AG04450 (cell line): ENCODE measurements at regions not wholly inside any gene's neighbourhood (a gene's known extent, or its start where the extent isn't known, plus 50 kb on each side); places are given as distances from the start of the nearest gene placed in this dataset.

ENCODE experiments used
- CTCF ChIA-PET: fragments of 300-600, 350-600 bp; formaldehyde crosslinking; extraction: SDS; loops from one replicate; lab custom pipeline; 2022; ENCODE audit warnings: antibody characterized with exemption, inconsistent platforms; lab: Charles Lee
- POLR2A ChIA-PET: fragments of 350-600 bp; formaldehyde crosslinking; extraction: SDS; loops from one replicate; lab custom pipeline; 2021; ENCODE audit warnings: antibody characterized with exemption, inconsistent platforms; lab: Yijun Ruan, JAX
- DNase-seq: peaks from one replicate; pipeline ENCODE4 v3.0.0-alpha.2; 2011; ENCODE audit warnings: low read depth, low spot score
- H3K27ac ChIP-seq: one replicate; pipeline ENCODE4 v1.5.1; 2012; ENCODE audit warnings: low read depth, low read length, control low read depth
- H3K27me3 ChIP-seq: one replicate; pipeline ENCODE4 v1.6.0; 2012; ENCODE audit warnings: low read length; ENCODE audit not compliant: control insufficient read depth, insufficient read depth
- H3K4me3 ChIP-seq: 2 replicates; pipeline ENCODE4 v1.5.1; 2011; ENCODE audit warnings: mild to moderate bottlenecking, low read depth, low read length, control low read depth
- H3K9me3 ChIP-seq: 2 replicates; pipeline ENCODE4 v1.5.1; 2012; ENCODE audit warnings: low read length; ENCODE audit not compliant: control insufficient read depth, insufficient read depth
- TF ChIP-seq, protein P1 (sequence below): IDR thresholded peaks from 2 replicates; pipeline ENCODE4 v1.5.1; 2011; ENCODE audit warnings: low read depth, low read length, control low read depth, inconsistent platforms

DNA sequence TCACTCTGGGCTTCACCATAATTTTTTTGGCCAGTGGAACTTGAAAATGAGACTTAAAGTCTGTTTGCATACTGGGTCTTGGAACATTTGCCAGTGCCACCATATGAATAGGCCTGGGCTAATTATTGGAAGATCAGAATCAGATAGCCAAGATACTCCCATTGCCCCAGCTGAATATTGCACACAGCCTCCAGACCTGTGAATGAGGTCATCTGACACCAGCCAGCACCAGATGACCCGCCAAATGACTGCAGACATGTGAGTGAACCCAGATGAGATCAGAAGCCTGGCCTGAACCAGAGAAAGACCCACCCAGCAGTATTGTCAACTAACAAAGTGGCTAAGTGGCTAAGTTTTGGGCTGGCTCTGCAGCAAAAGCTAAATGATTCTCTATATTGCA, 220.5 kb upstream of the MPDZ start:
- TF ChIP-seq, protein P1, sequence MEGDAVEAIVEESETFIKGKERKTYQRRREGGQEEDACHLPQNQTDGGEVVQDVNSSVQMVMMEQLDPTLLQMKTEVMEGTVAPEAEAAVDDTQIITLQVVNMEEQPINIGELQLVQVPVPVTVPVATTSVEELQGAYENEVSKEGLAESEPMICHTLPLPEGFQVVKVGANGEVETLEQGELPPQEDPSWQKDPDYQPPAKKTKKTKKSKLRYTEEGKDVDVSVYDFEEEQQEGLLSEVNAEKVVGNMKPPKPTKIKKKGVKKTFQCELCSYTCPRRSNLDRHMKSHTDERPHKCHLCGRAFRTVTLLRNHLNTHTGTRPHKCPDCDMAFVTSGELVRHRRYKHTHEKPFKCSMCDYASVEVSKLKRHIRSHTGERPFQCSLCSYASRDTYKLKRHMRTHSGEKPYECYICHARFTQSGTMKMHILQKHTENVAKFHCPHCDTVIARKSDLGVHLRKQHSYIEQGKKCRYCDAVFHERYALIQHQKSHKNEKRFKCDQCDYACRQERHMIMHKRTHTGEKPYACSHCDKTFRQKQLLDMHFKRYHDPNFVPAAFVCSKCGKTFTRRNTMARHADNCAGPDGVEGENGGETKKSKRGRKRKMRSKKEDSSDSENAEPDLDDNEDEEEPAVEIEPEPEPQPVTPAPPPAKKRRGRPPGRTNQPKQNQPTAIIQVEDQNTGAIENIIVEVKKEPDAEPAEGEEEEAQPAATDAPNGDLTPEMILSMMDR, result no peak
- no peaks in the 10 kb centered on the region for H3K27me3 ChIP-seq
- H3K9me3 ChIP-seq, result no peaks in the 10 kb centered on the region
- CTCF ChIA-PET, result no interaction called here
- no peak for DNase-seq
- H3K27ac ChIP-seq, result no peak overlapping the region
- no peak overlapping the region for H3K4me3 ChIP-seq
- POLR2A ChIA-PET, result no interaction called here

GRCh38 chr9:13493697-13494096, 214.2 kb upstream of the MPDZ start:
- no peak for DNase-seq
- ChIA-PET CTCF (no interaction called here), POLR2A (no interaction called here)
- H3K27ac ChIP-seq, result no peak overlapping the region
- H3K27me3 ChIP-seq, result no peaks in the 10 kb centered on the region
- TF ChIP-seq, protein P1, result no peak
- H3K9me3 ChIP-seq, result no peaks in the 10 kb centered on the region
- no peak overlapping the region for H3K4me3 ChIP-seq

DNA sequence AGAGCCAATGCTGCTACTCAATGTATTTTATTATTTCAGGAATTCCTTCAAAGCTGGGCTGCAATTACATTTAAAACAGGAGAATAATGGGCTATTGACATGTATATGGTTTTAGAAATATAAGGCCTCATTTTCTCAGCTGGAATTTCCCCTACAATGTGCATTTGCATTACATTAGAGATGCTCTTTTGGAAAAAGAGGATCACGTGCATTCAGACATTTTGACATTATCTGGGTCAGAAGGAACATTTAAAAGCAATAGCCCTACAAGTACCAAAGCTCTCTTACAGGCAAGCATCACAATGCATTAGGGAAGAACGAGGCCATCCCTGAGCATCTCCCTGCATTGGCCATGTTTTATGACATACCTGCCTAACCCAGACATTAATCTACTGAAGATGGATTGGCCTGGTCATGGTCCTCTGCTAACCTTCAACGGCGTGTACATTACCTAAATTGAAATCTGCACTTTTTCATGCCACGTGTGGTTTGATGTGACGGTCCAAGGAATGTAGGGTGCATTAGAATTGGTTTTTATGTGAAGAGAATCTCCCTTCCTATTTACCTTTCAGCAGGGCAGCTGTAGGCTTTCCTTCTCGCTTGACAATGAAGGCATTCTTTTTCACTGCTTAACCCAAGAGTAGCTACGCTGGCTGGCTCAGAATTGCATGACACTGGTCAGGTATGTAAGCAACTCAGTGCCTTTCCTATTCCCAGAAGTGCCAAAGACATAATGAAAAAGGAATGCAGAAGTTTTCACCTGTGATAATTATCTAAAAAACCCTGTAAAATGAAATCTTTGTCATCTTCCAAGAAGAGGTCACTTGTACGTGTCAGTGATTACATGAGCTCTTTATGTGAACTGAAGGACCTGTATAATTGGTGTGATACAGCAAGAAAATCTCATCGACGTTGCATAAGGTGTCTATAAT, 212.3 kb upstream of the MPDZ start:
- TF ChIP-seq, protein P1, result no peak
- H3K27me3 ChIP-seq, result no peaks in the 10 kb centered on the region
- DNase-seq, result no peak
- no peaks in the 10 kb centered on the region for H3K9me3 ChIP-seq
- CTCF ChIA-PET, result no interaction called here
- no peak overlapping the region for H3K4me3 ChIP-seq
- POLR2A ChIA-PET, result no interaction called here
- H3K27ac ChIP-seq, result no peak overlapping the region

DNA sequence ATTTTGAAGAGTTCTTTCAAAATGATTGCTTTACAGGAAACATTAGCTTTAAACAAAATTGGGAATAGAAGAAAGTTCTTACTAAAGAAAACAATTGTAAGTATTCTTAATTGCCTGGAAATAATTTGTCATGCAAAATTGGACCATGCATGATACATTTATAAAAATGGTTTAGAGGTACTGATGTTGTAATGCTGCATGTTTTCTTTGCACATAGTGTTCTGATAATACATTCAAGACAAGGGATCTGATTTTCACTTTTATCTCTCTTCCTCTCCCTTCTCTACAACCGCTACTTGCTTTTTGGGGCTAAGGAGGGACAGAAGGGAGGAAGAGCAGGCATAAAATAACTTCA, 211.6 kb upstream of the MPDZ start:
- ChIA-PET POLR2A (no interaction called here), CTCF (no interaction called here)
- Histone ChIP-seq H3K4me3 (no peak overlapping the region), H3K27me3 (no peaks in the 10 kb centered on the region), H3K27ac (no peak overlapping the region), H3K9me3 (no peaks in the 10 kb centered on the region)
- TF ChIP-seq, protein P1, result no peak
- DNase-seq, result no peak

- no peak overlapping the region for H3K27ac ChIP-seq
- no peak for DNase-seq
- no peaks in the 10 kb centered on the region for H3K9me3 ChIP-seq
- peaks cover 2% of the 10 kb centered on the region for H3K27me3 ChIP-seq
- POLR2A ChIA-PET, result no interaction called here
- H3K4me3 ChIP-seq, result no peak overlapping the region
- TF ChIP-seq, protein P1, result no peak
- CTCF ChIA-PET, result no interaction called here
These were observed 208.4 kb upstream of the MPDZ start for GRCh38 chr9:13487936-13488335.
